H1 (cell line): ENCODE measurements at regions not wholly inside any gene's neighbourhood (a gene's known extent, or its start where the extent isn't known, plus 50 kb on each side); places are given as distances from the start of the nearest gene placed in this dataset.

Experiments
- CTCF ChIA-PET: fragments of 300-600 bp; sonication (Branson Sonifier 250); formaldehyde crosslinking; loops from one replicate; lab custom pipeline; 2021; ENCODE audit not compliant: partially characterized antibody; lab: Charles Lee
- POLR2A ChIA-PET: fragments of 300-600 bp; sonication (Branson Sonifier 250); formaldehyde crosslinking; loops from one replicate; lab custom pipeline; 2021; ENCODE audit warnings: inconsistent platforms; ENCODE audit not compliant: partially characterized antibody; lab: Charles Lee
- DNase-seq, 2 experiments: peaks; one replicate each; pipeline versions ENCODE4 v3.0.0 to v3.0.0-alpha.2; 2010 to 2022; ENCODE audit warnings: low spot score in 2 of 2, low read depth in 1 of 2, mixed read lengths in 1 of 2
- FAIRE-seq: peaks from 2 replicates; lab custom pipeline; 2011; peaks lifted over from hg19 to GRCh38; lab: Jason Lieb, UNC
- H2AFZ ChIP-seq: 2 replicates; pipeline ENCODE4 v1.8.1; 2012; ENCODE audit warnings: low read length, inconsistent platforms
- H2AK5ac ChIP-seq: 2 replicates; pipeline ENCODE4 v1.6.1; 2013; ENCODE audit warnings: low read depth, low read length
- H2BK120ac ChIP-seq: replicated peaks from 2 replicates; pipeline ENCODE3; 2013; ENCODE audit warnings: low read depth, low read length, inconsistent platforms
- H2BK12ac ChIP-seq: 2 replicates; pipeline ENCODE4 v1.6.1; 2013; ENCODE audit warnings: low read depth, low read length
- H2BK15ac ChIP-seq: 2 replicates; pipeline ENCODE4 v1.6.1; 2013; ENCODE audit warnings: low read length
- H2BK20ac ChIP-seq: 2 replicates; pipeline ENCODE4 v1.6.1; 2013; ENCODE audit warnings: low read length
- H2BK5ac ChIP-seq: 2 replicates; pipeline ENCODE4 v1.6.1; 2013; ENCODE audit warnings: low read depth, low read length
- H3K14ac ChIP-seq: 2 replicates; pipeline ENCODE4 v1.6.1; 2013; ENCODE audit warnings: inconsistent platforms; ENCODE audit not compliant: insufficient read length
- H3K18ac ChIP-seq: 2 replicates; pipeline ENCODE4 v1.6.1; 2013; ENCODE audit warnings: low read length; ENCODE audit errors: extremely low read depth
- H3K23ac ChIP-seq: 2 replicates; pipeline ENCODE4 v1.6.1; 2013; ENCODE audit warnings: inconsistent platforms; ENCODE audit not compliant: insufficient read length
- H3K23me2 ChIP-seq: 2 replicates; pipeline ENCODE4 v1.6.1; 2013; ENCODE audit warnings: low read depth, low read length
- H3K27ac ChIP-seq: 2 replicates; pipeline ENCODE4 v1.6.1; 2011; ENCODE audit warnings: low read depth, low read length, inconsistent platforms
- H3K27me3 ChIP-seq, 4 experiments: replicated peaks in 1 of 4; 1 replicate in 1 of 4; 2 replicates in 3 of 4; pipeline versions ENCODE4 v1.6.1 to v1.8.1; 2011 to 2013; ENCODE audit warnings: low read length in 3 of 4, mild to moderate bottlenecking in 3 of 4, inconsistent platforms in 2 of 4, mixed read lengths in 2 of 4, moderate library complexity in 1 of 4; ENCODE audit not compliant: control insufficient read depth in 3 of 4, insufficient read depth in 3 of 4; ENCODE audit errors: extremely low read depth in 1 of 4
- H3K36me3 ChIP-seq, 4 experiments: 2 replicates each; pipeline versions ENCODE4 v1.6.1 to v1.8.1; 2011 to 2013; ENCODE audit warnings: mild to moderate bottlenecking in 4 of 4, low read length in 3 of 4, moderate library complexity in 2 of 4, control low read depth in 1 of 4, inconsistent platforms in 1 of 4; ENCODE audit not compliant: insufficient read depth in 4 of 4, control insufficient read depth in 2 of 4
- H3K4ac ChIP-seq: replicated peaks from 2 replicates; pipeline ENCODE3; 2013; ENCODE audit warnings: low read length, low read depth, mixed read lengths, inconsistent platforms; ENCODE audit not compliant: insufficient read length
- H3K4me1 ChIP-seq, 4 experiments: replicated peaks in 1 of 4; 1 replicate in 1 of 4; 2 replicates in 3 of 4; pipeline versions ENCODE4 v1.6.1 to v1.8.1; 2011 to 2013; ENCODE audit warnings: low read length in 3 of 4, inconsistent platforms in 2 of 4, mixed read lengths in 1 of 4; ENCODE audit not compliant: insufficient read depth in 4 of 4, control insufficient read depth in 3 of 4
- H3K4me2 ChIP-seq, 2 experiments: 2 replicates each; pipeline versions ENCODE4 v1.6.1 to v1.8.1; 2011 to 2013; ENCODE audit warnings: low read depth in 2 of 2, low read length in 2 of 2, control low read depth in 1 of 2, inconsistent platforms in 1 of 2, mild to moderate bottlenecking in 1 of 2; ENCODE audit not compliant: insufficient read depth in 1 of 2
- H3K4me3 ChIP-seq, 4 experiments: fragments of 200-600, 300-600 bp in 1 of 4; sonication (generic), shearing (Covaris generic), sonication (Bioruptor Twin) in 1 of 4; 2 replicates each; pipeline versions ENCODE4 v1.5.1 to v1.8.1; 2011 to 2016; ENCODE audit warnings: low read length in 4 of 4, low read depth in 3 of 4, control low read depth in 2 of 4, inconsistent platforms in 2 of 4, mild to moderate bottlenecking in 2 of 4, mixed read lengths in 1 of 4, moderate library complexity in 1 of 4; ENCODE audit not compliant: insufficient read depth in 2 of 4; ENCODE audit errors: extremely low read depth in 1 of 4
- H3K56ac ChIP-seq: replicated peaks from 2 replicates; pipeline ENCODE3; 2013; ENCODE audit warnings: low read depth, mild to moderate bottlenecking, mixed read lengths, low read length, inconsistent platforms; ENCODE audit not compliant: insufficient read length
- H3K79me1 ChIP-seq: 2 replicates; pipeline ENCODE4 v1.6.1; 2013; ENCODE audit warnings: low read depth, low read length, control low read depth
- H3K79me2 ChIP-seq, 2 experiments: 2 replicates each; pipeline versions ENCODE4 v1.6.1 to v1.8.1; 2012 to 2013; ENCODE audit warnings: low read length in 2 of 2, mild to moderate bottlenecking in 2 of 2, inconsistent platforms in 1 of 2; ENCODE audit not compliant: insufficient read depth in 2 of 2, control insufficient read depth in 1 of 2
- H3K9ac ChIP-seq, 4 experiments: replicated peaks in 1 of 4; 1 replicate in 1 of 4; 2 replicates in 3 of 4; pipeline versions ENCODE4 v1.6.1 to v1.8.1; 2011 to 2013; ENCODE audit warnings: low read depth in 3 of 4, low read length in 3 of 4, control low read depth in 2 of 4, mild to moderate bottlenecking in 2 of 4, moderate library complexity in 2 of 4, inconsistent platforms in 1 of 4; ENCODE audit errors: extremely low read depth in 1 of 4
- H3K9me3 ChIP-seq, 2 experiments: 2 replicates each; pipeline versions ENCODE4 v1.6.1 to v1.8.1; 2012 to 2013; ENCODE audit warnings: mild to moderate bottlenecking in 2 of 2, moderate library complexity in 2 of 2, control low read depth in 1 of 2, inconsistent platforms in 1 of 2, low read depth in 1 of 2, low read length in 1 of 2, mixed read lengths in 1 of 2; ENCODE audit not compliant: insufficient read depth in 2 of 2
- H4K20me1 ChIP-seq, 2 experiments: replicated peaks in 1 of 2; 2 replicates each; pipeline versions ENCODE3 to v1.8.1; 2011 to 2013; ENCODE audit warnings: inconsistent platforms in 2 of 2, low read length in 2 of 2, mild to moderate bottlenecking in 1 of 2; ENCODE audit not compliant: insufficient read depth in 2 of 2, control insufficient read depth in 1 of 2
- H4K5ac ChIP-seq: 2 replicates; pipeline ENCODE4 v1.6.1; 2013; ENCODE audit warnings: low read length, low read depth, mixed read lengths, inconsistent platforms; ENCODE audit not compliant: insufficient read length
- H4K8ac ChIP-seq: 2 replicates; pipeline ENCODE4 v1.8.0; 2013; ENCODE audit warnings: mild to moderate bottlenecking, moderate library complexity, low read length, inconsistent platforms; ENCODE audit not compliant: insufficient read depth; ENCODE audit errors: extremely low read depth
- H4K91ac ChIP-seq: replicated peaks from 2 replicates; pipeline ENCODE3; 2013; ENCODE audit warnings: low read length, mixed read lengths, inconsistent platforms; ENCODE audit not compliant: insufficient read length
- ATF3 ChIP-seq: IDR thresholded peaks from 2 replicates; pipeline ENCODE4 v1.6.1; 2011; ENCODE audit warnings: low read depth, mild to moderate bottlenecking, low read length; ENCODE audit not compliant: insufficient read depth
- CBX5 ChIP-seq: fragments of 300-800, 300-1000 bp; sonication (generic); IDR thresholded peaks from 2 replicates; pipeline ENCODE4 v1.7.1; 2016; ENCODE audit warnings: antibody characterized with exemption, low read length, low read depth
- CEBPB ChIP-seq: IDR thresholded peaks from 2 replicates; pipeline ENCODE4 v1.6.1; 2012; ENCODE audit warnings: low read depth, low read length
- CHD2 ChIP-seq: IDR thresholded peaks from 2 replicates; pipeline ENCODE4 v1.6.1; 2012; ENCODE audit warnings: low read length, improper control_type of control experiment
- CTBP2 ChIP-seq: IDR thresholded peaks from 2 replicates; pipeline ENCODE4 v1.7.0; 2011; ENCODE audit warnings: borderline replicate concordance, mild to moderate bottlenecking, moderate library complexity, mixed read lengths, low read length; ENCODE audit not compliant: insufficient read depth, insufficient read length
- JUN ChIP-seq: IDR thresholded peaks from 2 replicates; pipeline ENCODE4 v1.6.1; 2011; ENCODE audit warnings: low read depth, mild to moderate bottlenecking, improper control_type of control experiment, low read length
- MAFK ChIP-seq: IDR thresholded peaks from 2 replicates; pipeline ENCODE4 v1.6.1; 2012; ENCODE audit warnings: low read depth, mild to moderate bottlenecking, improper control_type of control experiment, low read length
- NANOG ChIP-seq: IDR thresholded peaks from 2 replicates; pipeline ENCODE4 v1.6.1; 2011; ENCODE audit warnings: low read length, low read depth, mild to moderate bottlenecking, inconsistent platforms; ENCODE audit not compliant: insufficient read depth, poor library complexity, severe bottlenecking
- POLR2A ChIP-seq, 2 experiments: IDR thresholded peaks; 1 replicate in 1 of 2; 2 replicates in 1 of 2; pipeline ENCODE4 v1.6.1; 2011; ENCODE audit warnings: low read depth in 2 of 2, low read length in 2 of 2, mild to moderate bottlenecking in 2 of 2; ENCODE audit errors: control extremely low read depth in 1 of 2
- RBBP5 ChIP-seq: IDR thresholded peaks from 2 replicates; pipeline ENCODE4 v1.7.1; 2012; ENCODE audit warnings: low read depth, mild to moderate bottlenecking, inconsistent platforms, low read length, moderate library complexity, borderline replicate concordance
- SIRT6 ChIP-seq: IDR thresholded peaks from one replicate; pipeline ENCODE4 v1.7.1; 2012; ENCODE audit warnings: low read length, inconsistent platforms
- SIX5 ChIP-seq: IDR thresholded peaks from 2 replicates; pipeline ENCODE4 v1.6.1; 2011; ENCODE audit warnings: mild to moderate bottlenecking, low read depth, low read length
- SP4 ChIP-seq: IDR thresholded peaks from 2 replicates; pipeline ENCODE4 v1.6.1; 2012; ENCODE audit warnings: low read length, inconsistent platforms
- TCF12 ChIP-seq: IDR thresholded peaks from 2 replicates; pipeline ENCODE4 v1.6.1; 2011; ENCODE audit warnings: low read depth, mild to moderate bottlenecking, low read length
- WGBS, 2 experiments: shearing (Covaris generic) in 1 of 2; methylation state at CpG; one replicate each; pipeline versions ENCODE4 v1.1.6 to v1.1.7; 2013 to 2015; ENCODE audit warnings: low lambda C conversion rate in 2 of 2, mixed read lengths in 2 of 2, inconsistent platforms in 1 of 2, low coverage in 1 of 2, missing lambda C conversion rate in 1 of 2; ENCODE audit not compliant: insufficient replicate concordance in 2 of 2, insufficient coverage in 1 of 2, insufficient read length in 1 of 2; ENCODE audit errors: extremely low coverage in 1 of 2, missing lambda C conversion rate in 1 of 2; 5-methylcytosine and 5-hydroxymethylcytosine counted together

GRCh38 chr7:24341691-24342413 lies 57.9 kb downstream of the NPY start:
- no peak overlapping the region for H4K5ac ChIP-seq
- no peaks in the 10 kb centered on the region for H3K36me3 ChIP-seq
- no peak overlapping the region for H3K23ac ChIP-seq
- no peak overlapping the region for H2BK12ac ChIP-seq
- H3K9ac ChIP-seq: no peak overlapping the region
- H3K18ac ChIP-seq: no peak overlapping the region
- no peak overlapping the region for H2BK5ac ChIP-seq
- H2BK20ac ChIP-seq: no peak overlapping the region
- DNase-seq: no peak
- no peaks in the 10 kb centered on the region for H4K20me1 ChIP-seq
- no peak overlapping the region for H2AFZ ChIP-seq
- H3K23me2 ChIP-seq: no peaks in the 10 kb centered on the region; the same call in 1 of the 2 replicates
- H2BK120ac ChIP-seq: no peak overlapping the region
- POLR2A ChIA-PET: interaction anchor here (0.9 to 1.6 kb wide), 5 partner anchors 15 to 56 kb away, joined by 3 to 4 read pairs (median 3); no protein-coding TSS in a partner anchor
- H4K8ac ChIP-seq: no peak overlapping the region
- H3K4ac ChIP-seq: no peak overlapping the region
- H3K56ac ChIP-seq: no peak overlapping the region
- peaks cover 0 to 20% (median 10%) of the 10 kb centered on the region in 4 experiments; a peak in 5 of 7 replicates for H3K4me1 ChIP-seq
- no peaks in the 10 kb centered on the region for H3K79me1 ChIP-seq
- peaks cover 0 to 2% (median under 1%) of the 10 kb centered on the region in 4 experiments; a peak in 3 of 7 replicates for H3K27me3 ChIP-seq
- FAIRE-seq: no peak
- H3K79me2 ChIP-seq: no peaks in the 10 kb centered on the region
- no peak overlapping the region for H3K27ac ChIP-seq
- no peak overlapping the region for H4K91ac ChIP-seq
- WGBS, 2 experiments: 78% methylated on average over 3 of the region's 3 CpGs; no CpG with 5 or more reads in 1 of the 2 experiments
- no peak overlapping the region for H3K4me3 ChIP-seq
- H2BK15ac ChIP-seq: no peak overlapping the region
- CTCF ChIA-PET: interaction anchor here (1.0 to 3.7 kb wide), 5 partner anchors 24 to 230 kb away, joined by 3 to 18 read pairs (median 4); no protein-coding TSS in a partner anchor
- no peak overlapping the region for H3K4me2 ChIP-seq
- no peaks in the 10 kb centered on the region for H3K9me3 ChIP-seq
- no peak overlapping the region for H2AK5ac ChIP-seq
- no peak overlapping the region for H3K14ac ChIP-seq
- no peak for TF ChIP-seq ATF3
- no peak for TF ChIP-seq NANOG
- no peak for TF ChIP-seq SP4
- no peak for TF ChIP-seq SIX5
- TF ChIP-seq RBBP5: no peak
- TF ChIP-seq CTBP2: no peak
- no peak for TF ChIP-seq TCF12
- no peak for TF ChIP-seq CBX5
- TF ChIP-seq SIRT6: no peak
- TF ChIP-seq POLR2A (IDR thresholded peaks at IDR 0.05; ENCODE audit: control extremely low read depth in 1 of 2, low read depth in 2 of 2, low read length in 2 of 2): no peak
- TF ChIP-seq CHD2: no peak
- no peak for TF ChIP-seq CEBPB
- no peak for TF ChIP-seq JUN
- no peak for TF ChIP-seq MAFK
